ENCODE measurements at regions not wholly inside any gene's neighbourhood (a gene's known extent, or its start where the extent isn't known, plus 50 kb on each side); places are given as distances from the start of the nearest gene placed in this dataset.

DNA sequence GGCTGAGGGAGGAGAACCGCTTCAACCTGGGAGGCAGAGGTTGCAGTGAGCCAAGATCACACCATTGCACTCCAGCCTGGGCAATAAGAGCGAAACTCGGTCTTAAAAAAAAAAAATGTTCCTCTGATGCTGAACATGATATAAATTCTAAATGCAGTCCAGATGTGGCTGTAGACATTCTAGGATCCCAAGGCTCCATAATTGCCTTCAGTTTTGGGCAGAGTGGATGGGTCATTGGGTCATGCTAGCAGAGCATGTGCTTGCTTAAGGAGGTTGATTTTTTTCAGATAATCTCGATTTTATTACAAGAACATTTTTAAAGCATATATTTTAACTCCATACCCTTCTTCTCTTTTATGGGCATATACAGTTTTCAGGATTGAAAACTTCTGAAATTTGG lies 112.0 kb downstream of the UTRN start:
- H3K27ac ChIP-seq = no peak overlapping the region
- TF ChIP-seq CTCF (IDR thresholded peaks at IDR 0.05) (no peak), ZFX (IDR thresholded peaks at IDR 0.05; ENCODE audit: borderline replicate concordance) (no peak)

DNA sequence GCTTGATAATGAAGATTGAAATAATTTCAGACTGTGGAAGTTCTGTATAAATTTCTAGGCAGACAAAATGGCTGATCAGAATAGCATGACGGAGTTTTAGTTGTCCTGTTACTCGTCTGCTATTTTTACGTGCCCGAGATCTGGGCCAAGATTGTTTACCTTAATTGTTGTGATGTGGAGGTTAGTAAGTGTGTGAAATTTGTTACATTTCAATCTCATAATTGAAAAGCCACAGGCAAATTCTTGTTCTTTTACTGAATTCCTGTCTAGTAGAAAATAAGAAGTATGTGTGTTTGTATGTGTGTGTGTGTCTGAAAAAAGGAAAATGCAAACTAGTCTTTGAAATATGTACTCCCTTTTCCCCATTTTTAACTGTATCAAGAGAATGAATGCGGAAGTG lies 115.2 kb downstream of the UTRN start:
- TF ChIP-seq CTCF (IDR thresholded peaks at IDR 0.05) = no peak
- TF ChIP-seq ZFX (IDR thresholded peaks at IDR 0.05; ENCODE audit: borderline replicate concordance) = no peak
- no peak overlapping the region for H3K27ac ChIP-seq

- no peak for TF ChIP-seq ZFX (IDR thresholded peaks at IDR 0.05; ENCODE audit: borderline replicate concordance)
- no peak for TF ChIP-seq CTCF (IDR thresholded peaks at IDR 0.05)
- no peak overlapping the region for H3K27ac ChIP-seq
These were observed 116.9 kb downstream of the UTRN start for GRCh38 chr6:144401736-144402733.

DNA sequence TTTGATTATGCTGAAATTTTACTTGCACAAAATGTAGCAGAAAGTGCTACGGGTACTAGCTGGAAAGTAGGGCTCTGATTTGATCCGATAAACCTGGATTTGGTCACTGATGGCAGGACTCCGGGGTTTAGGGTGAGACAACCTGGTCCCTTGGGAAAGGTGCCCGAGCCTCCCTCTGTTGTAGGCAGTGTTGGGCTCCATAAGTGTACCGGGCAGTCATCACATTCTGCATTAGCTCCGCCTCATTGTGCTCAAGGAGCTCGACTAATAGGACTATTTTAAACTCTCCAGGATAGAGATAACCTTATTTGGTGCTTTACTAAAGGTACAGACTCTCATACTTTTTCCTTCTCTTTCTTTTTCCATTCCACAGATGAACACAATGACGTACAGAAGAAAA lies 117.6 kb downstream of the UTRN start:
- TF ChIP-seq ZFX (IDR thresholded peaks at IDR 0.05; ENCODE audit: borderline replicate concordance) = no peak
- TF ChIP-seq CTCF (IDR thresholded peaks at IDR 0.05) = no peak
- H3K27ac ChIP-seq = no peak overlapping the region

DNA sequence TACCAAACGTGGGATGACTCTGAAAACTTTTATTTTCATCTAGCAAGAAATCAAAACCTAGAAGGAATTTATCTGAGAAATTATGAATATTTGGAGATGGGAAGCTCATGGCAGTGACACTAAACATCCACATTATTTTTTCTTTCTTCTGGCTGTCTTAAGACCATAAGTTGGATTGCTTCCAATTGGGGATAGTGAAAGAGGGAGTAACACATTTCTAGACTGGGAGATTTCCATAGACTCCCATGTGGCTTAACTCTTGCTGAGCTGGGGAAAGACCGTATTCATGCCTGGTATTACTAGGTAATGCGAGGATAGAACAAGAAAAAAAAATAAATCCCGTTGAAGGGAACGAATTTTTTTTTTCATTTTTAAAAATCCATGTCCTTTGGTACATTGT lies 120.0 kb downstream of the UTRN start:
- H3K27ac ChIP-seq = no peak overlapping the region
- no peak for TF ChIP-seq CTCF (IDR thresholded peaks at IDR 0.05)
- TF ChIP-seq ZFX (IDR thresholded peaks at IDR 0.05; ENCODE audit: borderline replicate concordance) = no peak

- TF ChIP-seq CTCF (IDR thresholded peaks at IDR 0.05) = no peak
- H3K27ac ChIP-seq = no peak overlapping the region
These were observed 121.7 kb downstream of the UTRN start for GRCh38 chr6:144406796-144407195.

- TF ChIP-seq CTCF (IDR thresholded peaks at IDR 0.05) (no peak), ZFX (IDR thresholded peaks at IDR 0.05; ENCODE audit: borderline replicate concordance) (no peak)
- H3K27ac ChIP-seq = no peak overlapping the region
These were observed 123.0 kb downstream of the UTRN start for GRCh38 chr6:144408161-144408560.

Data from 22Rv1 (cell line).